GM23338 (cell line): ENCODE measurements at regions not wholly inside any gene's neighbourhood (a gene's known extent, or its start where the extent isn't known, plus 50 kb on each side); places are given as distances from the start of the nearest gene placed in this dataset.

Experiments
- ATAC-seq: fragments of 200-7000 bp; cut with Tn5 transposase; 3 replicates; pipeline ENCODE4 v1.9.1; 2020
- DNase-seq: peaks from one replicate; pipeline ENCODE4 v3.0.0-alpha.2; 2015; ENCODE audit warnings: low spot score
- H2AFZ ChIP-seq: fragments of 200-600 bp; sonication (generic); 2 replicates; pipeline ENCODE4 v1.8.0; 2016; ENCODE audit warnings: antibody characterized with exemption, mild to moderate bottlenecking, moderate library complexity
- H3F3A ChIP-seq: fragments of 200-600 bp; sonication (generic); replicated peaks from 2 replicates; pipeline ENCODE4 v1.8.0; 2017; ENCODE audit warnings: antibody characterized with exemption, mixed run types, low read depth
- H3K27ac ChIP-seq: fragments of 200-600 bp; sonication (generic); 2 replicates; pipeline ENCODE4 v1.6.1; 2016; ENCODE audit warnings: low read depth
- H3K27me3 ChIP-seq: fragments of 200-600 bp; sonication (generic); 2 replicates; pipeline ENCODE4 v1.8.0; 2016; ENCODE audit warnings: mild to moderate bottlenecking, mixed run types, moderate library complexity; ENCODE audit not compliant: insufficient read depth
- H3K36me3 ChIP-seq: fragments of 200-600 bp; sonication (generic); 2 replicates; pipeline ENCODE4 v1.8.0; 2016; ENCODE audit warnings: mild to moderate bottlenecking; ENCODE audit not compliant: insufficient read depth
- H3K4me1 ChIP-seq: fragments of 200-600 bp; sonication (generic); 2 replicates; pipeline ENCODE4 v1.8.0; 2016; ENCODE audit warnings: mild to moderate bottlenecking, moderate library complexity; ENCODE audit not compliant: insufficient read depth
- H3K4me2 ChIP-seq: fragments of 200-600 bp; sonication (generic); 2 replicates; pipeline ENCODE4 v1.7.1; 2017; ENCODE audit warnings: mixed run types
- H3K4me3 ChIP-seq: fragments of 200-600 bp; sonication (generic); 2 replicates; pipeline ENCODE4 v1.6.1; 2016; ENCODE audit warnings: mixed run types
- H3K79me2 ChIP-seq: fragments of 200-600 bp; sonication (generic); replicated peaks from 2 replicates; pipeline ENCODE4 v1.8.0; 2017; ENCODE audit warnings: mild to moderate bottlenecking; ENCODE audit not compliant: insufficient read depth
- H3K9me2 ChIP-seq: fragments of 200-600 bp; sonication (generic); 2 replicates; pipeline ENCODE4 v1.8.0; 2017; ENCODE audit not compliant: insufficient read depth
- H4K20me1 ChIP-seq: fragments of 200-600 bp; sonication (generic); replicated peaks from 2 replicates; pipeline ENCODE4 v1.8.0; 2017; ENCODE audit warnings: mild to moderate bottlenecking; ENCODE audit not compliant: insufficient read depth
- H3K27ac Mint-ChIP-seq: 2 replicates; pipeline ENCODE4 v1.8.0; 2020; ENCODE audit warnings: inconsistent platforms, mild to moderate bottlenecking, moderate library complexity, mixed read lengths
- H3K27me3 Mint-ChIP-seq: 3 replicates; pipeline ENCODE4 v1.8.0; 2022; ENCODE audit warnings: low read depth, mild to moderate bottlenecking, moderate library complexity, mixed read lengths, inconsistent platforms; ENCODE audit not compliant: insufficient read depth, poor library complexity
- H3K36me3 Mint-ChIP-seq: 3 replicates; pipeline ENCODE4 v1.8.0; 2021; ENCODE audit warnings: low read depth, mild to moderate bottlenecking, inconsistent platforms, moderate library complexity, mixed read lengths
- H3K4me1 Mint-ChIP-seq: 3 replicates; pipeline ENCODE4 v1.8.0; 2020; ENCODE audit warnings: mild to moderate bottlenecking, inconsistent platforms, mixed read lengths
- H3K4me3 Mint-ChIP-seq: 3 replicates; pipeline ENCODE4 v1.8.0; 2021; ENCODE audit warnings: moderate library complexity, mild to moderate bottlenecking, inconsistent platforms, mixed read lengths
- H3K9me3 Mint-ChIP-seq: 3 replicates; pipeline ENCODE4 v1.8.0; 2020; ENCODE audit warnings: moderate library complexity, mild to moderate bottlenecking, inconsistent platforms, mixed read lengths
- CREB1 ChIP-seq: fragments of 250-450 bp; sonication (Bioruptor Pico); IDR thresholded peaks from 2 replicates; pipeline ENCODE4 v1.5.0; 2020; ENCODE audit warnings: low read depth, mild to moderate bottlenecking, moderate library complexity
- EZH2 ChIP-seq: fragments of 200-600 bp; sonication (generic); IDR thresholded peaks from one replicate; pipeline ENCODE4 v1.8.0; 2017; ENCODE audit warnings: antibody characterized with exemption, mild to moderate bottlenecking, low read depth; ENCODE audit not compliant: unreplicated experiment
- EZH2phosphoT487 ChIP-seq: fragments of 200-600 bp; sonication (generic); IDR thresholded peaks from one replicate; pipeline ENCODE4 v1.8.1; 2018; ENCODE audit warnings: antibody characterized with exemption; ENCODE audit not compliant: unreplicated experiment
- JUNB ChIP-seq: IDR thresholded peaks from one replicate; pipeline ENCODE4 v1.6.1; 2016; ENCODE audit warnings: antibody characterized with exemption; ENCODE audit not compliant: unreplicated experiment
- POLR2AphosphoS5 ChIP-seq: IDR thresholded peaks from 2 replicates; pipeline ENCODE4 v1.6.1; 2016; ENCODE audit warnings: antibody characterized with exemption, low read depth
- STAT1 ChIP-seq: IDR thresholded peaks from one replicate; pipeline ENCODE4 v1.6.1; 2016; ENCODE audit warnings: antibody characterized with exemption; ENCODE audit not compliant: unreplicated experiment
- ZNF114 ChIP-seq: fragments of 250-450 bp; sonication (Bioruptor Pico); IDR thresholded peaks from 2 replicates; pipeline ENCODE4 v1.5.0; 2020; ENCODE audit warnings: mild to moderate bottlenecking, moderate library complexity
- ZNF331 ChIP-seq: fragments of 250-450 bp; sonication (Bioruptor Pico); IDR thresholded peaks from 2 replicates; pipeline ENCODE4 v1.5.0; 2020; ENCODE audit warnings: low read depth, mild to moderate bottlenecking, moderate library complexity
- TF ChIP-seq, protein P1 (sequence below): fragments of 250-450 bp; sonication (Bioruptor Pico); IDR thresholded peaks from 2 replicates; pipeline ENCODE4 v1.5.0; 2020; ENCODE audit warnings: mild to moderate bottlenecking, moderate library complexity
- TF ChIP-seq, protein P2 (sequence below): IDR thresholded peaks from one replicate; pipeline ENCODE4 v1.6.1; 2018; ENCODE audit warnings: antibody characterized with exemption; ENCODE audit not compliant: unreplicated experiment
- TF ChIP-seq, protein P3 (sequence below), 2 experiments: fragments of 200-600 bp in 1 of 2; sonication (generic) in 1 of 2; conservative IDR thresholded peaks; 2 replicates each; pipeline versions ENCODE4 v1.5.1 to v1.6.1; 2016 to 2017; ENCODE audit warnings: antibody characterized with exemption in 2 of 2, low read depth in 2 of 2, mild to moderate bottlenecking in 2 of 2, moderate library complexity in 1 of 2
- TF ChIP-seq, protein P4 (sequence below): IDR thresholded peaks from 2 replicates; pipeline ENCODE4 v1.6.1; 2016; ENCODE audit warnings: antibody characterized with exemption

DNA sequence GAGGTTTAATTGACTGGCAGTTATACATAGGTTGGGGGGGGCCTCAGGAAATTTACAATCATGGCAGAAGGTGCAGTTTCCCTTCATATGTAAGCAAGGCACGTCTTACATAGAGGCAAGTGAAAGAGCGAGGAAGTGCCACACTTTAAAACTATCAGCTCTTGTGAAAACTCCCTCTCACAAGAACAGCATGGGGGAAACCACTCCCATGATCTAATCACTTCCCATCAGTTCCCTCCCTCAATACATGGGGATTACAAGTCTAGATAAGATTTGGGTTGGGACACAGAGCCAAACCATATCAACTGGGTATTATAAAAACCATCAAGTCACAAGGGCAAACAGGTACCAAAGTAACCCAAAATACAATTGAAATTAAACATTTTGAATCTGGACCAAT is 182.0 kb upstream of the FAT4 start:
- Mint-ChIP-seq H3K36me3 (no peaks in the 10 kb centered on the region), H3K27ac (no peak overlapping the region), H3K4me1 (peaks cover 3% of the 10 kb centered on the region; the same call in 1 of the 3 replicates), H3K9me3 (no peaks in the 10 kb centered on the region), H3K4me3 (no peak overlapping the region), H3K27me3 (no peaks in the 10 kb centered on the region)
- no peaks in the 10 kb centered on the region for H3K4me1 ChIP-seq
- no peaks in the 10 kb centered on the region for H3K36me3 ChIP-seq
- no peak overlapping the region for H2AFZ ChIP-seq
- no peak overlapping the region for H3K4me3 ChIP-seq
- TF ChIP-seq EZH2phosphoT487 (no peak), CREB1 (CRISPR knock-in tag) (no peak), EZH2 (no peak), JUNB (no peak), POLR2AphosphoS5 (no peak), ZNF114 (CRISPR knock-in tag) (no peak), ZNF331 (no peak), STAT1 (no peak)
- TF ChIP-seq, protein P1, sequence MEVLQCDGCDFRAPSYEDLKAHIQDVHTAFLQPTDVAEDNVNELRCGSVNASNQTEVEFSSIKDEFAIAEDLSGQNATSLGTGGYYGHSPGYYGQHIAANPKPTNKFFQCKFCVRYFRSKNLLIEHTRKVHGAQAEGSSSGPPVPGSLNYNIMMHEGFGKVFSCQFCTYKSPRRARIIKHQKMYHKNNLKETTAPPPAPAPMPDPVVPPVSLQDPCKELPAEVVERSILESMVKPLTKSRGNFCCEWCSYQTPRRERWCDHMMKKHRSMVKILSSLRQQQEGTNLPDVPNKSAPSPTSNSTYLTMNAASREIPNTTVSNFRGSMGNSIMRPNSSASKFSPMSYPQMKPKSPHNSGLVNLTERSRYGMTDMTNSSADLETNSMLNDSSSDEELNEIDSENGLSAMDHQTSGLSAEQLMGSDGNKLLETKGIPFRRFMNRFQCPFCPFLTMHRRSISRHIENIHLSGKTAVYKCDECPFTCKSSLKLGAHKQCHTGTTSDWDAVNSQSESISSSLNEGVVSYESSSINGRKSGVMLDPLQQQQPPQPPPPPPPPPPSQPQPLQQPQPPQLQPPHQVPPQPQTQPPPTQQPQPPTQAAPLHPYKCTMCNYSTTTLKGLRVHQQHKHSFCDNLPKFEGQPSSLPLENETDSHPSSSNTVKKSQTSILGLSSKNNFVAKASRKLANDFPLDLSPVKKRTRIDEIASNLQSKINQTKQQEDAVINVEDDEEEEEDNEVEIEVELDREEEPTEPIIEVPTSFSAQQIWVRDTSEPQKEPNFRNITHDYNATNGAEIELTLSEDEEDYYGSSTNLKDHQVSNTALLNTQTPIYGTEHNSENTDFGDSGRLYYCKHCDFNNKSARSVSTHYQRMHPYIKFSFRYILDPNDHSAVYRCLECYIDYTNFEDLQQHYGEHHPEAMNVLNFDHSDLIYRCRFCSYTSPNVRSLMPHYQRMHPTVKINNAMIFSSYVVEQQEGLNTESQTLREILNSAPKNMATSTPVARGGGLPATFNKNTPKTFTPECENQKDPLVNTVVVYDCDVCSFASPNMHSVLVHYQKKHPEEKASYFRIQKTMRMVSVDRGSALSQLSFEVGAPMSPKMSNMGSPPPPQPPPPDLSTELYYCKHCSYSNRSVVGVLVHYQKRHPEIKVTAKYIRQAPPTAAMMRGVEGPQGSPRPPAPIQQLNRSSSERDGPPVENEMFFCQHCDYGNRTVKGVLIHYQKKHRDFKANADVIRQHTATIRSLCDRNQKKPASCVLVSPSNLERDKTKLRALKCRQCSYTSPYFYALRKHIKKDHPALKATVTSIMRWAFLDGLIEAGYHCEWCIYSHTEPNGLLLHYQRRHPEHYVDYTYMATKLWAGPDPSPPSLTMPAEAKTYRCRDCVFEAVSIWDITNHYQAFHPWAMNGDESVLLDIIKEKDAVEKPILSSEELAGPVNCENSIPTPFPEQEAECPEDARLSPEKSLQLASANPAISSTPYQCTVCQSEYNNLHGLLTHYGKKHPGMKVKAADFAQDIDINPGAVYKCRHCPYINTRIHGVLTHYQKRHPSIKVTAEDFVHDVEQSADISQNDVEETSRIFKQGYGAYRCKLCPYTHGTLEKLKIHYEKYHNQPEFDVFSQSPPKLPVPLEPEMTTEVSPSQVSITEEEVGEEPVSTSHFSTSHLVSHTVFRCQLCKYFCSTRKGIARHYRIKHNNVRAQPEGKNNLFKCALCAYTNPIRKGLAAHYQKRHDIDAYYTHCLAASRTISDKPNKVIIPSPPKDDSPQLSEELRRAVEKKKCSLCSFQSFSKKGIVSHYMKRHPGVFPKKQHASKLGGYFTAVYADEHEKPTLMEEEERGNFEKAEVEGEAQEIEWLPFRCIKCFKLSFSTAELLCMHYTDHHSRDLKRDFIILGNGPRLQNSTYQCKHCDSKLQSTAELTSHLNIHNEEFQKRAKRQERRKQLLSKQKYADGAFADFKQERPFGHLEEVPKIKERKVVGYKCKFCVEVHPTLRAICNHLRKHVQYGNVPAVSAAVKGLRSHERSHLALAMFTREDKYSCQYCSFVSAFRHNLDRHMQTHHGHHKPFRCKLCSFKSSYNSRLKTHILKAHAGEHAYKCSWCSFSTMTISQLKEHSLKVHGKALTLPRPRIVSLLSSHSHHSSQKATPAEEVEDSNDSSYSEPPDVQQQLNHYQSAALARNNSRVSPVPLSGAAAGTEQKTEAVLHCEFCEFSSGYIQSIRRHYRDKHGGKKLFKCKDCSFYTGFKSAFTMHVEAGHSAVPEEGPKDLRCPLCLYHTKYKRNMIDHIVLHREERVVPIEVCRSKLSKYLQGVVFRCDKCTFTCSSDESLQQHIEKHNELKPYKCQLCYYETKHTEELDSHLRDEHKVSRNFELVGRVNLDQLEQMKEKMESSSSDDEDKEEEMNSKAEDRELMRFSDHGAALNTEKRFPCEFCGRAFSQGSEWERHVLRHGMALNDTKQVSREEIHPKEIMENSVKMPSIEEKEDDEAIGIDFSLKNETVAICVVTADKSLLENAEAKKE, result no peak
- TF ChIP-seq, protein P2, sequence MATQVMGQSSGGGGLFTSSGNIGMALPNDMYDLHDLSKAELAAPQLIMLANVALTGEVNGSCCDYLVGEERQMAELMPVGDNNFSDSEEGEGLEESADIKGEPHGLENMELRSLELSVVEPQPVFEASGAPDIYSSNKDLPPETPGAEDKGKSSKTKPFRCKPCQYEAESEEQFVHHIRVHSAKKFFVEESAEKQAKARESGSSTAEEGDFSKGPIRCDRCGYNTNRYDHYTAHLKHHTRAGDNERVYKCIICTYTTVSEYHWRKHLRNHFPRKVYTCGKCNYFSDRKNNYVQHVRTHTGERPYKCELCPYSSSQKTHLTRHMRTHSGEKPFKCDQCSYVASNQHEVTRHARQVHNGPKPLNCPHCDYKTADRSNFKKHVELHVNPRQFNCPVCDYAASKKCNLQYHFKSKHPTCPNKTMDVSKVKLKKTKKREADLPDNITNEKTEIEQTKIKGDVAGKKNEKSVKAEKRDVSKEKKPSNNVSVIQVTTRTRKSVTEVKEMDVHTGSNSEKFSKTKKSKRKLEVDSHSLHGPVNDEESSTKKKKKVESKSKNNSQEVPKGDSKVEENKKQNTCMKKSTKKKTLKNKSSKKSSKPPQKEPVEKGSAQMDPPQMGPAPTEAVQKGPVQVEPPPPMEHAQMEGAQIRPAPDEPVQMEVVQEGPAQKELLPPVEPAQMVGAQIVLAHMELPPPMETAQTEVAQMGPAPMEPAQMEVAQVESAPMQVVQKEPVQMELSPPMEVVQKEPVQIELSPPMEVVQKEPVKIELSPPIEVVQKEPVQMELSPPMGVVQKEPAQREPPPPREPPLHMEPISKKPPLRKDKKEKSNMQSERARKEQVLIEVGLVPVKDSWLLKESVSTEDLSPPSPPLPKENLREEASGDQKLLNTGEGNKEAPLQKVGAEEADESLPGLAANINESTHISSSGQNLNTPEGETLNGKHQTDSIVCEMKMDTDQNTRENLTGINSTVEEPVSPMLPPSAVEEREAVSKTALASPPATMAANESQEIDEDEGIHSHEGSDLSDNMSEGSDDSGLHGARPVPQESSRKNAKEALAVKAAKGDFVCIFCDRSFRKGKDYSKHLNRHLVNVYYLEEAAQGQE, result no peak
- TF ChIP-seq, protein P3, sequence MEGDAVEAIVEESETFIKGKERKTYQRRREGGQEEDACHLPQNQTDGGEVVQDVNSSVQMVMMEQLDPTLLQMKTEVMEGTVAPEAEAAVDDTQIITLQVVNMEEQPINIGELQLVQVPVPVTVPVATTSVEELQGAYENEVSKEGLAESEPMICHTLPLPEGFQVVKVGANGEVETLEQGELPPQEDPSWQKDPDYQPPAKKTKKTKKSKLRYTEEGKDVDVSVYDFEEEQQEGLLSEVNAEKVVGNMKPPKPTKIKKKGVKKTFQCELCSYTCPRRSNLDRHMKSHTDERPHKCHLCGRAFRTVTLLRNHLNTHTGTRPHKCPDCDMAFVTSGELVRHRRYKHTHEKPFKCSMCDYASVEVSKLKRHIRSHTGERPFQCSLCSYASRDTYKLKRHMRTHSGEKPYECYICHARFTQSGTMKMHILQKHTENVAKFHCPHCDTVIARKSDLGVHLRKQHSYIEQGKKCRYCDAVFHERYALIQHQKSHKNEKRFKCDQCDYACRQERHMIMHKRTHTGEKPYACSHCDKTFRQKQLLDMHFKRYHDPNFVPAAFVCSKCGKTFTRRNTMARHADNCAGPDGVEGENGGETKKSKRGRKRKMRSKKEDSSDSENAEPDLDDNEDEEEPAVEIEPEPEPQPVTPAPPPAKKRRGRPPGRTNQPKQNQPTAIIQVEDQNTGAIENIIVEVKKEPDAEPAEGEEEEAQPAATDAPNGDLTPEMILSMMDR (conservative IDR thresholded peaks at IDR 0.05; ENCODE audit: low read depth in 2 of 2), result no peak
- TF ChIP-seq, protein P4, sequence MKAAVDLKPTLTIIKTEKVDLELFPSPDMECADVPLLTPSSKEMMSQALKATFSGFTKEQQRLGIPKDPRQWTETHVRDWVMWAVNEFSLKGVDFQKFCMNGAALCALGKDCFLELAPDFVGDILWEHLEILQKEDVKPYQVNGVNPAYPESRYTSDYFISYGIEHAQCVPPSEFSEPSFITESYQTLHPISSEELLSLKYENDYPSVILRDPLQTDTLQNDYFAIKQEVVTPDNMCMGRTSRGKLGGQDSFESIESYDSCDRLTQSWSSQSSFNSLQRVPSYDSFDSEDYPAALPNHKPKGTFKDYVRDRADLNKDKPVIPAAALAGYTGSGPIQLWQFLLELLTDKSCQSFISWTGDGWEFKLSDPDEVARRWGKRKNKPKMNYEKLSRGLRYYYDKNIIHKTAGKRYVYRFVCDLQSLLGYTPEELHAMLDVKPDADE, result no peak
- no peak overlapping the region for H3K4me2 ChIP-seq
- H3K27me3 ChIP-seq, result no peaks in the 10 kb centered on the region
- no peak for DNase-seq
- H3K9me2 ChIP-seq, result no peaks in the 10 kb centered on the region
- no peak for ATAC-seq
- H4K20me1 ChIP-seq, result no peaks in the 10 kb centered on the region
- H3F3A ChIP-seq, result no peaks in the 10 kb centered on the region
- no peaks in the 10 kb centered on the region for H3K79me2 ChIP-seq
- H3K27ac ChIP-seq, result no peak overlapping the region
